DND-41 (cell line): ENCODE measurements at regions not wholly inside any gene's neighbourhood (a gene's known extent, or its start where the extent isn't known, plus 50 kb on each side); places are given as distances from the start of the nearest gene placed in this dataset.

Source experiments
- CTCF ChIP-seq: IDR thresholded peaks from 2 replicates; pipeline ENCODE4 v1.5.1; 2012; ENCODE audit warnings: borderline replicate concordance, low read length, moderate library complexity, mild to moderate bottlenecking; ENCODE audit not compliant: poor library complexity, severe bottlenecking; ENCODE audit errors: extremely low read depth
- EZH2 ChIP-seq: IDR thresholded peaks from 3 replicates; pipeline ENCODE4 v1.6.1; 2012; ENCODE audit warnings: borderline replicate concordance, low read depth, mild to moderate bottlenecking, moderate library complexity, low read length, inconsistent platforms; ENCODE audit not compliant: severe bottlenecking

- TF ChIP-seq CTCF (no peak), EZH2 (no peak)
Observed at GRCh38 chr14:99118946-99119345, 153.1 kb downstream of the BCL11B start.
